Upper lobe of left lung (tissue), 6 donors: ENCODE measurements at regions not wholly inside any gene's neighbourhood (a gene's known extent, or its start where the extent isn't known, plus 50 kb on each side); places are given as distances from the start of the nearest gene placed in this dataset.

Experiments
- ATAC-seq, 2 donors: fragments of 200-7000 bp; cut with Tn5 transposase; one replicate each; pipeline ENCODE4 v1.9.1; 2022; ENCODE audit warnings: mild to moderate bottlenecking in 2 of 2, moderate library complexity in 2 of 2; ENCODE audit not compliant: low FRiP score in 2 of 2
- DNase-seq, 2 donors: peaks; one replicate each; pipeline ENCODE4 v3.0.0-alpha.2; 2019 to 2020
- H3K27ac ChIP-seq, 4 donors: fragments of 200-600 bp; sonication (generic); one replicate each; pipeline ENCODE4 v1.5.1; 2016 to 2019
- H3K27me3 ChIP-seq, 4 donors: fragments of 200-600 bp; sonication (generic); one replicate each; pipeline ENCODE4 v1.5.1; 2017 to 2019
- H3K36me3 ChIP-seq, 4 donors: fragments of 200-600 bp; sonication (generic); one replicate each; pipeline ENCODE4 v1.5.1; 2016 to 2019
- H3K4me1 ChIP-seq, 4 donors: fragments of 200-600 bp; sonication (generic); one replicate each; pipeline ENCODE4 v1.5.1; 2018 to 2019
- H3K4me3 ChIP-seq, 4 donors: fragments of 200-600 bp; sonication (generic); one replicate each; pipeline ENCODE4 v1.5.1; 2017 to 2019; ENCODE audit warnings: mild to moderate bottlenecking in 2 of 4, moderate library complexity in 1 of 4
- H3K9me3 ChIP-seq, 4 donors: fragments of 200-600 bp; sonication (generic); one replicate each; pipeline ENCODE4 v1.5.1; 2018 to 2019
- EP300 ChIP-seq, 4 donors: sonication (generic); formaldehyde crosslinking; IDR thresholded peaks; one replicate each; pipeline ENCODE4 v1.5.1; 2017; ENCODE audit warnings: antibody characterized with exemption in 4 of 4, control low read depth in 2 of 4
- POLR2A ChIP-seq, 4 donors: fragments of 450-650 bp; IDR thresholded peaks; one replicate each; pipeline ENCODE4 v1.5.1; 2016 to 2017; ENCODE audit warnings: antibody characterized with exemption in 4 of 4, mild to moderate bottlenecking in 2 of 4
- POLR2AphosphoS5 ChIP-seq, 2 donors: sonication (generic); formaldehyde crosslinking; IDR thresholded peaks; one replicate each; pipeline ENCODE4 v1.5.1; 2017; ENCODE audit warnings: antibody characterized with exemption in 2 of 2
- whole genome bisulfite sequencing, 2 donors: methylation state at CpG; one replicate each; pipeline ENCODE4 v1.1.5; 2017 to 2018; 5-methylcytosine and 5-hydroxymethylcytosine counted together
- TF ChIP-seq, protein P1 (sequence below), 6 experiments: fragments of 450-650 bp in 4 of 6; fragments of 200-600 bp in 2 of 6; sonication (generic) in 2 of 6; IDR thresholded peaks; one replicate each; pipeline ENCODE4 v1.5.1; 2016 to 2019; ENCODE audit warnings: antibody characterized with exemption in 6 of 6
- donor health status: DM: no; HTN: no; CAD: no; lungs with moderate emphysema.
- donor health status: DM: no; HTN: yes; CAD: no; lungs with severe emphysema.

DNA sequence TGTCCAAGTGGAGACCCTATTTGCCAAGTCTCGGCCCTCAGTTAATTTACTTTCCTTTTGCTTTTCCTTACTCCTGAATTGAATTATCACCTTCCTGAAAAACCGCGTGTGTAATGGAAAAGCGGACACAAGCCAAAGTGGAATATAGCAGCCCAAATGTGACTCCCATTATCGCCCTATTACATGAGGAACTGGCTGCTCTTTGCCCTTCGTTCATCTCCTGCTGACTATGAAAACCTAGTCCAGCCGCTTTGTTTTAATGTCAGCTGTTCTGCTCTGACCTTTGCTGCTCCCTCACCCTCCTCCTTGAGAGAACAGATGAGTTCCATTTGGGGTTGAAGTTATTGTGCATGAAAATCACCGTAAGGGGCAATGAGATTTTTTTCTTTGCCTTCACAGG lies 632.7 kb upstream of the SUCLG2 start:
- Histone ChIP-seq H3K9me3 (no peaks in the 10 kb centered on the region), H3K4me1 (no peaks in the 10 kb centered on the region), H3K27ac (no peak overlapping the region), H3K27me3 (no peaks in the 10 kb centered on the region), H3K4me3 (no peak overlapping the region), H3K36me3 (no peaks in the 10 kb centered on the region)
- ATAC-seq (no peak), DNase-seq (no peak)
- TF ChIP-seq EP300 (IDR thresholded peaks at IDR 0.05) (no peak), POLR2A (IDR thresholded peaks at IDR 0.05) (no peak), POLR2AphosphoS5 (IDR thresholded peaks at IDR 0.05) (no peak)
- TF ChIP-seq, protein P1, sequence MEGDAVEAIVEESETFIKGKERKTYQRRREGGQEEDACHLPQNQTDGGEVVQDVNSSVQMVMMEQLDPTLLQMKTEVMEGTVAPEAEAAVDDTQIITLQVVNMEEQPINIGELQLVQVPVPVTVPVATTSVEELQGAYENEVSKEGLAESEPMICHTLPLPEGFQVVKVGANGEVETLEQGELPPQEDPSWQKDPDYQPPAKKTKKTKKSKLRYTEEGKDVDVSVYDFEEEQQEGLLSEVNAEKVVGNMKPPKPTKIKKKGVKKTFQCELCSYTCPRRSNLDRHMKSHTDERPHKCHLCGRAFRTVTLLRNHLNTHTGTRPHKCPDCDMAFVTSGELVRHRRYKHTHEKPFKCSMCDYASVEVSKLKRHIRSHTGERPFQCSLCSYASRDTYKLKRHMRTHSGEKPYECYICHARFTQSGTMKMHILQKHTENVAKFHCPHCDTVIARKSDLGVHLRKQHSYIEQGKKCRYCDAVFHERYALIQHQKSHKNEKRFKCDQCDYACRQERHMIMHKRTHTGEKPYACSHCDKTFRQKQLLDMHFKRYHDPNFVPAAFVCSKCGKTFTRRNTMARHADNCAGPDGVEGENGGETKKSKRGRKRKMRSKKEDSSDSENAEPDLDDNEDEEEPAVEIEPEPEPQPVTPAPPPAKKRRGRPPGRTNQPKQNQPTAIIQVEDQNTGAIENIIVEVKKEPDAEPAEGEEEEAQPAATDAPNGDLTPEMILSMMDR (IDR thresholded peaks at IDR 0.05), result no peak
- whole genome bisulfite sequencing, 2 donors, result 62 to 79% methylated on average over 8 of the region's 8 CpGs

DNA sequence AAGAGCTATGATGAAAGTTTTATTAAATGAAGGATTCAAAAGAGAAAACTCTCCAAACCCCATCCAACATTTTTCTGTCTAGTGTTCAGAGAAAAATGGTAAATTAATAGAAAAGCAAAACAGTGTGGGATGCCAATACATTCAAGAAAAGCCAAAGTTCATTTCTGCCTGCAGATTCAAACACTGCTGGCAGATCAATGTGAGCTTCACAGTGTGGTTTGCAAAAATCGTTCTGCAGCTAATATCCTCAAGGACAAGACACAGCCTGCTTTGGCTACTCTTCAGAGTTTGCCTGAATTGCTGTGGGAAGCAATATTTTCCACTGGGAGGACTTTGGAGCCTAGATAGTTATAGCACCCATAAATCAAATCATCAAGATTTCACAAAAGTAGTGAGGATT lies 619.9 kb upstream of the SUCLG2 start:
- TF ChIP-seq POLR2A (IDR thresholded peaks at IDR 0.05), result no peak
- TF ChIP-seq, protein P1 (IDR thresholded peaks at IDR 0.05), result no peak
- no peak for TF ChIP-seq EP300 (IDR thresholded peaks at IDR 0.05)
- no peak for TF ChIP-seq POLR2AphosphoS5 (IDR thresholded peaks at IDR 0.05)
- Histone ChIP-seq H3K9me3 (no peaks in the 10 kb centered on the region), H3K27me3 (no peaks in the 10 kb centered on the region), H3K36me3 (no peaks in the 10 kb centered on the region), H3K27ac (no peak overlapping the region), H3K4me1 (no peaks in the 10 kb centered on the region), H3K4me3 (no peak overlapping the region)
- WGBS, 2 donors, result 29 to 50% methylated on average over 1 of the region's 1 CpG
- DNase-seq, result no peak
- no peak for ATAC-seq

DNA sequence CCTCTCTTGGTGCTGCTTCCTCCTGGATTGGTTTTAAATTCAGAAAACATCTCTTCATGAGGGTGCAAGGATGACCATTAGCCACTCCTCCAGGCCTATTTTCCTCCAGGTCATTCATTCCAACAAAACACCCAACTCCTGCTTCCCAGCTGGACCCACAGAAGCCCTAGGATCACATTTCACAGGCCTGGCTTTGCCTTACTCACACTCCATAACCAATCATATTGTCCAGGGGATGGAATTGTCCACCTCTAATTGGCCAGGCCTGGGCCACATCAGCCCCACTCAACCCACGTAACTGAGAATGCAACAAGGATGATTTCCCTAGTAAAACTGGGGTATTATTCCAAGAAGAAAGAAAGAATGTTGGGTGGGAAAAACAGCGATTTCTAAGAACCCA lies 616.7 kb upstream of the SUCLG2 start:
- no peak overlapping the region for H3K27ac ChIP-seq
- TF ChIP-seq, protein P1 (IDR thresholded peaks at IDR 0.05), result no peak
- TF ChIP-seq POLR2AphosphoS5 (IDR thresholded peaks at IDR 0.05) (no peak), EP300 (IDR thresholded peaks at IDR 0.05) (no peak), POLR2A (IDR thresholded peaks at IDR 0.05) (no peak)
- no peaks in the 10 kb centered on the region for H3K36me3 ChIP-seq
- H3K27me3 ChIP-seq, result no peaks in the 10 kb centered on the region
- WGBS, 2 donors, result 75 to 81% methylated on average over 2 of the region's 2 CpGs
- no peaks in the 10 kb centered on the region for H3K9me3 ChIP-seq
- no peak for DNase-seq
- H3K4me1 ChIP-seq, result no peaks in the 10 kb centered on the region
- H3K4me3 ChIP-seq, result no peak overlapping the region
- no peak for ATAC-seq

DNA sequence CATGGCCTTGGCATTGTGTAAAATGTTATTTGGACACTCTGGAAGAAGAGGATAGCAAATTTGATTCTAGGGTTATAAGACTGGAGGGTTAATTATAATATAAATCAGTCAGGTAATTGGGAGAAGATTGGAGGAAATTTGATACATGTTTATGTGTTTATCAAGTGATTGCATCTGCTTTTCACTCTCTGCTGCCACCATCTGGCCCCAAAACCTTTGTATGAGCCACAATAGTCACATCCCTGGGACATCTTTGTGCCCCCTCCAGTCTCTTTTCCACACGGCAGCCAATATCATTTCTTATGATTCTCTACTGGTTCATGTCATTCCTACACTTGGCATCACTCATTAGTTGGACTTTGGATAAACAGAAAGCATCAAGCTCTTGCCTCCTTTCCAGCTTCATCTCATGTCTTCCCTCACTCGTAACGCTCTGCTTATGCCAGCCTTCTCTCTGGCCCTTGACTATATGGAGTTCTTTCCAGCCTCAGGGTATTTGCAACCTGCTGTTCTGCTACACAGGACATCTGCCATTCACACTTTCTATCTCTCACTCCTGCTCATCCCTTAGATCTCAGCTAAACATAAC lies 602.3 kb upstream of the SUCLG2 start:
- Histone ChIP-seq H3K4me1 (no peaks in the 10 kb centered on the region), H3K4me3 (no peak overlapping the region), H3K27me3 (no peaks in the 10 kb centered on the region), H3K9me3 (no peaks in the 10 kb centered on the region), H3K27ac (no peak overlapping the region), H3K36me3 (no peaks in the 10 kb centered on the region)
- TF ChIP-seq, protein P1 (IDR thresholded peaks at IDR 0.05), result no peak
- TF ChIP-seq POLR2A (IDR thresholded peaks at IDR 0.05), result no peak
- TF ChIP-seq EP300 (IDR thresholded peaks at IDR 0.05), result no peak
- TF ChIP-seq POLR2AphosphoS5 (IDR thresholded peaks at IDR 0.05), result no peak
- DNase-seq (no peak), ATAC-seq (no peak)
- WGBS, 2 donors, result 77 to 82% methylated on average over 3 of the region's 3 CpGs

DNA sequence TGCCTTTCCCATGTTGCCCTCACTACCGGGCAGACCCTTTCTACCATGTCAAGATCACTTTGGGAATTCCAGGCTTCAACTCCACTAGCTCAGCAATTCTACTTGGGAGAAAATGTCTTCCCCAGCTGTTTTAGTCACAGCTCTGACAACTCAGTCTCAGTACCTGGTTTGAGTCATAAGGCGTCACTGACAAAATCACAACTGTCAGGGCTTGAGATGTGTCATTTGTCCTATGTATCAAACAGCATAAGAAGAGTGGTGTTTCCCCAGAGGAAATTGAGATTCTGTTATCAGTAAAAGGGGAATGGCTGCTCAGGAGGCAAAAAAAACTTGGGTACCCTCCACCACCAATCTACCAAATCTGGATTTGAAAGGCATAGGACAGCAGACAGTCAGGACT lies 594.9 kb upstream of the SUCLG2 start:
- TF ChIP-seq EP300 (IDR thresholded peaks at IDR 0.05) (no peak), POLR2AphosphoS5 (IDR thresholded peaks at IDR 0.05) (no peak)
- TF ChIP-seq, protein P1 (IDR thresholded peaks at IDR 0.05), result no peak
- WGBS, 2 donors, result 84 to 100% methylated on average over 2 of the region's 2 CpGs
- Histone ChIP-seq H3K9me3 (no peaks in the 10 kb centered on the region), H3K4me3 (no peak overlapping the region), H3K36me3 (no peaks in the 10 kb centered on the region), H3K27me3 (no peaks in the 10 kb centered on the region), H3K27ac (no peak overlapping the region), H3K4me1 (no peaks in the 10 kb centered on the region)
- ATAC-seq, result no peak
- no peak for DNase-seq
